ENCODE measurements at regions not wholly inside any gene's neighbourhood (a gene's known extent, or its start where the extent isn't known, plus 50 kb on each side); places are given as distances from the start of the nearest gene placed in this dataset.

- DNase-seq (ENCODE audit: low read depth), result no peak
Measured at GRCh38 chr11:30155428-30155827, 75.4 kb upstream of the FSHB start.

- no peak for DNase-seq (ENCODE audit: low read depth)
Measured at GRCh38 chr11:30159546-30159945, 71.3 kb upstream of the FSHB start.

GRCh38 chr11:30165652-30166051 lies 65.2 kb upstream of the FSHB start:
- no peak for DNase-seq (ENCODE audit: low read depth)

- DNase-seq (ENCODE audit: low read depth), result no peak
Measured at GRCh38 chr11:30171661-30172060, 59.2 kb upstream of the FSHB start.

GRCh38 chr11:30172158-30172557 lies 58.7 kb upstream of the FSHB start:
- no peak for DNase-seq (ENCODE audit: low read depth)

GRCh38 chr11:30172883-30173311 lies 57.9 kb upstream of the FSHB start:
- peak; percentile 11 for DNase-seq (ENCODE audit: low read depth)

GRCh38 chr11:30174265-30175020 lies 56.4 kb upstream of the FSHB start:
- no peak for DNase-seq (ENCODE audit: low read depth)

Data from HS-27A (cell line).